GM12891 (cell line): ENCODE measurements at regions not wholly inside any gene's neighbourhood (a gene's known extent, or its start where the extent isn't known, plus 50 kb on each side); places are given as distances from the start of the nearest gene placed in this dataset.

Experiments
- DNase-seq: peaks from one replicate; pipeline ENCODE4 v3.0.0; 2011; ENCODE audit warnings: low spot score; ENCODE audit not compliant: insufficient read length
- FAIRE-seq: peaks from 2 replicates; lab custom pipeline; 2011; peaks lifted over from hg19 to GRCh38; lab: Jason Lieb, UNC
- PAX5 ChIP-seq: IDR thresholded peaks from 2 replicates; pipeline ENCODE4 v1.6.1; 2011; ENCODE audit warnings: low read length, moderate library complexity, mild to moderate bottlenecking; ENCODE audit not compliant: insufficient read depth, severe bottlenecking
- POLR2A ChIP-seq: IDR thresholded peaks from 2 replicates; pipeline ENCODE4 v1.6.1; 2011; ENCODE audit warnings: low read depth, low read length, control low read depth
- POLR2AphosphoS5 ChIP-seq: IDR thresholded peaks from 2 replicates; pipeline ENCODE4 v1.6.1; 2011; ENCODE audit warnings: low read depth, low read length, control low read depth
- POU2F2 ChIP-seq: IDR thresholded peaks from 2 replicates; pipeline ENCODE4 v1.6.1; 2011; ENCODE audit warnings: low read depth, mild to moderate bottlenecking, control low read depth, low read length, moderate library complexity
- SPI1 ChIP-seq: IDR thresholded peaks from 2 replicates; pipeline ENCODE4 v1.6.1; 2011; ENCODE audit warnings: low read depth, low read length, control low read depth
- TAF1 ChIP-seq: IDR thresholded peaks from 2 replicates; pipeline ENCODE4 v1.6.1; 2011; ENCODE audit warnings: low read depth, low read length, control low read depth

- TF ChIP-seq POU2F2 = no peak
- TF ChIP-seq SPI1 = no peak
- no peak for TF ChIP-seq TAF1
- TF ChIP-seq POLR2AphosphoS5 = no peak
- TF ChIP-seq POLR2A = no peak
- no peak for TF ChIP-seq PAX5
- FAIRE-seq (no peak), DNase-seq (no peak)
These were observed 54.8 kb upstream of the GEMIN8 start for GRCh38 chrX:14084466-14084865.

- no peak for DNase-seq
- no peak for TF ChIP-seq POLR2AphosphoS5
- TF ChIP-seq TAF1 = no peak
- no peak for TF ChIP-seq SPI1
- no peak for TF ChIP-seq POLR2A
- no peak for TF ChIP-seq PAX5
- TF ChIP-seq POU2F2 = no peak
- no peak for FAIRE-seq
These were observed 54.1 kb upstream of the GEMIN8 start for GRCh38 chrX:14083783-14084182.

GRCh38 chrX:14079891-14080430, 50.3 kb upstream of the GEMIN8 start:
- peak; percentile 52 for FAIRE-seq
- TF ChIP-seq PAX5 (no peak), TAF1 (no peak), POLR2AphosphoS5 (no peak), POLR2A (no peak), SPI1 (no peak), POU2F2 (no peak)
- DNase-seq = no peak
